GM12878 (cell line): ENCODE measurements at regions not wholly inside any gene's neighbourhood (a gene's known extent, or its start where the extent isn't known, plus 50 kb on each side); places are given as distances from the start of the nearest gene placed in this dataset.

Experiments used
- ATAC-seq: fragments of 200-7000 bp; cut with Tn5 transposase; 3 replicates; pipeline ENCODE4 v1.9.1; 2020; ENCODE audit warnings: mild to moderate bottlenecking, moderate library complexity
- BruUV-seq: library from RNA; stranded (reverse); fragments of 400-500 nt; replicated peaks from 2 replicates; lab custom pipeline; 2021; lab: Mats Ljungman, UMichigan
- CTCF ChIA-PET: fragments of 300-600 bp; sonication (Branson Sonifier 250); formaldehyde crosslinking; extraction: SDS; loops from one replicate; lab custom pipeline; 2021; ENCODE audit warnings: inconsistent platforms; lab: Yijun Ruan, JAX
- POLR2A ChIA-PET: fragments of 350-600 bp; formaldehyde crosslinking; extraction: SDS; loops from one replicate; lab custom pipeline; 2021; ENCODE audit warnings: inconsistent platforms; lab: Charles Lee
- RAD21 ChIA-PET: fragments of 300-600 bp; sonication (Branson Sonifier 250); formaldehyde crosslinking; loops from one replicate; lab custom pipeline; 2023; ENCODE audit warnings: antibody characterized with exemption; ENCODE audit not compliant: unreplicated experiment; lab: Charles Lee
- SMC1A ChIA-PET: fragments of 300-600 bp; sonication (Branson Sonifier 250); formaldehyde crosslinking; loops from one replicate; lab custom pipeline; 2023; ENCODE audit not compliant: unreplicated experiment, uncharacterized antibody; lab: Charles Lee
- DNase-seq: peaks from one replicate; pipeline ENCODE4 v3.0.0-alpha.2; 2011; ENCODE audit warnings: low read depth, low spot score
- FAIRE-seq: peaks from 3 replicates; lab custom pipeline; 2011; peaks lifted over from hg19 to GRCh38; lab: Jason Lieb, UNC
- H2AFZ ChIP-seq: 2 replicates; pipeline ENCODE4 v1.6.0; 2011; ENCODE audit warnings: low read depth, low read length, control low read depth; ENCODE audit not compliant: control insufficient read depth
- H3K27ac ChIP-seq: 2 replicates; pipeline ENCODE4 v1.5.1; 2011; ENCODE audit warnings: control low read depth; ENCODE audit not compliant: control insufficient read depth, insufficient read depth
- H3K27me3 ChIP-seq, 2 experiments: replicated peaks in 1 of 2; 2 replicates each; pipeline versions ENCODE4 v1.6.0 to v1.6.1; 2011; ENCODE audit warnings: low read length in 1 of 2; ENCODE audit not compliant: control insufficient read depth in 2 of 2, insufficient read depth in 2 of 2
- H3K36me3 ChIP-seq, 2 experiments: 2 replicates each; pipeline ENCODE4 v1.5.1; 2011; ENCODE audit warnings: low read length in 1 of 2; ENCODE audit not compliant: control insufficient read depth in 2 of 2, insufficient read depth in 2 of 2
- H3K4me1 ChIP-seq: 2 replicates; pipeline ENCODE4 v1.6.1; 2011; ENCODE audit warnings: mild to moderate bottlenecking, low read length, moderate library complexity, mixed read lengths; ENCODE audit not compliant: control insufficient read depth, insufficient read depth
- H3K4me2 ChIP-seq: 2 replicates; pipeline ENCODE4 v1.6.0; 2011; ENCODE audit warnings: control low read depth; ENCODE audit not compliant: control insufficient read depth, insufficient read depth
- H3K4me3 ChIP-seq: fragments of 200-600 bp; sonication (generic); 2 replicates; pipeline ENCODE4 v1.5.1; 2016
- H3K79me2 ChIP-seq: 2 replicates; pipeline ENCODE4 v1.6.0; 2011; ENCODE audit warnings: low read length; ENCODE audit not compliant: control insufficient read depth, insufficient read depth
- H3K9ac ChIP-seq: 2 replicates; pipeline ENCODE4 v1.8.0; 2011; ENCODE audit warnings: low read length, control low read depth, mixed read lengths; ENCODE audit not compliant: control insufficient read depth, insufficient read depth
- H3K9me3 ChIP-seq: replicated peaks from 3 replicates; pipeline ENCODE4 v1.5.1; 2011; ENCODE audit warnings: mild to moderate bottlenecking, low read length; ENCODE audit not compliant: control insufficient read depth, insufficient read depth
- H4K20me1 ChIP-seq: 2 replicates; pipeline ENCODE4 v1.6.0; 2011; ENCODE audit not compliant: control insufficient read depth, insufficient read depth
- CEBPB ChIP-seq, 2 experiments: fragments of 150-350 bp in 1 of 2; IDR thresholded peaks; 2 replicates each; pipeline ENCODE4 v1.6.1; 2012 to 2014; ENCODE audit warnings: low read depth in 2 of 2, low read length in 2 of 2, borderline replicate concordance in 1 of 2, inconsistent platforms in 1 of 2
- ETV6 ChIP-seq, 2 experiments: fragments of 450-650 bp in 1 of 2; IDR thresholded peaks in 1 of 2; conservative IDR thresholded peaks in 1 of 2; 2 replicates each; pipeline ENCODE4 v1.6.1; 2014; ENCODE audit warnings: antibody characterized with exemption in 1 of 2, borderline replicate concordance in 1 of 2, low read depth in 1 of 2, mild to moderate bottlenecking in 1 of 2, moderate library complexity in 1 of 2
- FOXK2 ChIP-seq: fragments of 450-650 bp; IDR thresholded peaks from 2 replicates; pipeline ENCODE4 v1.6.1; 2017; ENCODE audit warnings: mild to moderate bottlenecking, moderate library complexity
- GABPA ChIP-seq: IDR thresholded peaks from 2 replicates; pipeline ENCODE4 v1.6.1; 2014; ENCODE audit warnings: antibody characterized with exemption, low read depth, mild to moderate bottlenecking, inconsistent platforms
- HDGF ChIP-seq: fragments of 450-650 bp; IDR thresholded peaks from 2 replicates; pipeline ENCODE4 v1.6.1; 2016; ENCODE audit warnings: antibody characterized with exemption
- IKZF2 ChIP-seq, 2 experiments: fragments of 450-650 bp; IDR thresholded peaks; 2 replicates each; pipeline ENCODE4 v1.6.1; 2017; ENCODE audit warnings: mild to moderate bottlenecking in 2 of 2, moderate library complexity in 2 of 2
- KLF5 ChIP-seq: fragments of 450-650 bp; IDR thresholded peaks from 2 replicates; pipeline ENCODE4 v1.6.1; 2014; ENCODE audit warnings: mild to moderate bottlenecking; ENCODE audit not compliant: partially characterized antibody
- MXI1 ChIP-seq: fragments of 150-350 bp; IDR thresholded peaks from 2 replicates; pipeline ENCODE4 v1.6.1; 2011; ENCODE audit warnings: low read depth, mild to moderate bottlenecking, inconsistent platforms, low read length, improper control_type of control experiment
- NR2C1 ChIP-seq: fragments of 450-650 bp; IDR thresholded peaks from 2 replicates; pipeline ENCODE4 v1.6.1; 2017; ENCODE audit warnings: antibody characterized with exemption, mild to moderate bottlenecking, moderate library complexity
- PML ChIP-seq: IDR thresholded peaks from 2 replicates; pipeline ENCODE4 v1.6.1; 2012; ENCODE audit warnings: low read length, inconsistent platforms
- POLR2A ChIP-seq: IDR thresholded peaks from 2 replicates; pipeline ENCODE4 v1.6.1; 2011; ENCODE audit warnings: low read depth, mild to moderate bottlenecking, low read length
- TAF1 ChIP-seq: IDR thresholded peaks from 2 replicates; pipeline ENCODE4 v1.6.1; 2011; ENCODE audit warnings: mild to moderate bottlenecking, low read depth, low read length, borderline replicate concordance
- ZZZ3 ChIP-seq: IDR thresholded peaks from 2 replicates; pipeline ENCODE4 v1.6.1; 2011; ENCODE audit warnings: low read depth; ENCODE audit not compliant: control insufficient read depth, insufficient read length
- WGBS: methylation state at CpG from one replicate; pipeline ENCODE4 v1.1.6; 2016; ENCODE audit warnings: low lambda C conversion rate; ENCODE audit not compliant: insufficient replicate concordance, insufficient coverage; ENCODE audit errors: missing lambda C conversion rate; 5-methylcytosine and 5-hydroxymethylcytosine counted together
- in situ Hi-C: fragments of 300-500 bp; cut with MboI; formaldehyde crosslinking; loops from 9 replicates; pipeline ENCODE4 v1.14.3; 2018; ENCODE audit warnings: mixed read lengths
- intact Hi-C: fragments of 100-400 bp; cut with micrococcal nuclease; formaldehyde crosslinking; loops from one replicate; pipeline ENCODE4 v1.14.2; 2022; ENCODE audit not compliant: unreplicated experiment

GRCh38 chr9:108702681-108703080 lies 153.1 kb downstream of the ACTL7B start:
- Histone ChIP-seq H2AFZ (no peak overlapping the region), H3K27me3 (no peaks in the 10 kb centered on the region), H3K36me3 (no peaks in the 10 kb centered on the region), H3K9ac (no peak overlapping the region), H3K9me3 (no peaks in the 10 kb centered on the region; the same call in 2 of the 3 replicates), H3K4me1 (no peaks in the 10 kb centered on the region; the same call in 1 of the 2 replicates), H3K79me2 (no peaks in the 10 kb centered on the region), H3K4me2 (no peak overlapping the region), H3K4me3 (no peak overlapping the region), H4K20me1 (no peaks in the 10 kb centered on the region), H3K27ac (no peak overlapping the region)
- ChIA-PET SMC1A (no interaction called here), RAD21 (no interaction called here), POLR2A (no interaction called here), CTCF (interaction anchor here (0.6 kb wide), 1 partner anchor 27 kb away, joined by 3 read pairs; no protein-coding TSS in a partner anchor)
- ATAC-seq (no peak), DNase-seq (no peak), FAIRE-seq (no peak)
- BruUV-seq, result no TSS peak
- TF ChIP-seq NR2C1, result no peak
- no peak for TF ChIP-seq HDGF
- TF ChIP-seq KLF5, result no peak
- no peak for TF ChIP-seq TAF1
- no peak for TF ChIP-seq ZZZ3
- TF ChIP-seq GABPA, result no peak
- TF ChIP-seq CEBPB (IDR thresholded peaks at IDR 0.05; ENCODE audit: borderline replicate concordance in 1 of 2, low read depth in 2 of 2, low read length in 2 of 2), result no peak
- TF ChIP-seq PML, result no peak
- no peak for TF ChIP-seq POLR2A
- TF ChIP-seq ETV6 (conservative IDR thresholded peaks at IDR 0.05 in 1 of 2, IDR thresholded peaks at IDR 0.05 in 1 of 2; ENCODE audit: borderline replicate concordance in 1 of 2, low read depth in 1 of 2), result no peak
- TF ChIP-seq IKZF2 (IDR thresholded peaks at IDR 0.05), result no peak
- TF ChIP-seq MXI1, result no peak
- no peak for TF ChIP-seq FOXK2
- intact Hi-C loops, result no loop called here
- WGBS, result 22% methylated on average over 4 of the region's 4 CpGs
- in situ Hi-C loops, result no loop called here
